ENCODE measurements at regions not wholly inside any gene's neighbourhood (a gene's known extent, or its start where the extent isn't known, plus 50 kb on each side); places are given as distances from the start of the nearest gene placed in this dataset.

DNA sequence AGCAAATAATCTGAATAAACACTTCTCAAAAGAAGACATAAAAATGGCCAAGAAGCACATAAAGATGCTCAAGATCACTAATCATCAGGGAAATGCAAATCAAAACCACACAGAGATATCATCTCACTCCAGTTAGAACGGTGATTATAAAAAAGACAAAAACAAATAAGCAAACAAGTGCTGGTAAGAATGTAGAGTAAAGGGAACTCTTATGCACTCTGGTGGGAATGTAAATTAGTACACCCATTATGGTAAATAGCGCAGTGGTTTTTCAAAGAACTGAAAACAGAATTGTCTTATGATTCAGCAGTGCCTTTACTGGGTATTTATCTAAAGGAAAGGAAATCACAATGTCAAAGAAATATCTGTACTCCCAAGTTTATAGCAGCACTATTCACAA, 343.2 kb downstream of the HAPSTR1 start:
- Histone ChIP-seq H3K4me3 (ENCODE audit: low read length) (no peak overlapping the region), H3K27ac (ENCODE audit: low read depth, low read length) (no peak overlapping the region), H3K9ac (ENCODE audit: extremely low read depth, low read length, poor library complexity, severe bottlenecking) (no peak overlapping the region), H3K36me3 (ENCODE audit: control insufficient read depth, insufficient read depth, low read length) (no peaks in the 10 kb centered on the region), H3K9me3 (ENCODE audit: control insufficient read depth, low read length) (no peaks in the 10 kb centered on the region), H3K27me3 (ENCODE audit: control insufficient read depth, insufficient read depth, low read length, poor library complexity, severe bottlenecking) (no peaks in the 10 kb centered on the region), H3K4me1 (ENCODE audit: control insufficient read depth, insufficient read depth, low read length) (no peaks in the 10 kb centered on the region)
- no peaks in the 10 kb centered on the region for H3K27me3 Mint-ChIP-seq (ENCODE audit: insufficient read depth)
- DNase-seq: no peak
- no peak overlapping the region for H3K27ac Mint-ChIP-seq
- peaks cover 5% of the 10 kb centered on the region for H3K9me3 Mint-ChIP-seq
- H3K4me3 Mint-ChIP-seq: no peak overlapping the region
- WGBS, 2 experiments (ENCODE audit: insufficient coverage in 1 of 2, insufficient read length in 1 of 2): 83 to 93% methylated on average over 1 to 2 of the region's 2 CpGs
- no peak for TF ChIP-seq CTCF (conservative IDR thresholded peaks at IDR 0.05)
- H3K4me1 Mint-ChIP-seq: peaks cover 6% of the 10 kb centered on the region
- H3K36me3 Mint-ChIP-seq (ENCODE audit: low read depth): no peaks in the 10 kb centered on the region

- no peaks in the 10 kb centered on the region for H3K4me1 ChIP-seq (ENCODE audit: control insufficient read depth, insufficient read depth, low read length)
- Mint-ChIP-seq H3K4me3 (no peak overlapping the region), H3K36me3 (ENCODE audit: low read depth) (no peaks in the 10 kb centered on the region), H3K9me3 (peaks cover 5% of the 10 kb centered on the region), H3K27me3 (ENCODE audit: insufficient read depth) (no peaks in the 10 kb centered on the region), H3K4me1 (peaks cover 4% of the 10 kb centered on the region), H3K27ac (no peak overlapping the region)
- no peak for DNase-seq
- H3K4me3 ChIP-seq (ENCODE audit: low read length): no peak overlapping the region
- no peaks in the 10 kb centered on the region for H3K27me3 ChIP-seq (ENCODE audit: control insufficient read depth, insufficient read depth, low read length, poor library complexity, severe bottlenecking)
- no peak overlapping the region for H3K9ac ChIP-seq (ENCODE audit: extremely low read depth, low read length, poor library complexity, severe bottlenecking)
- H3K36me3 ChIP-seq (ENCODE audit: control insufficient read depth, insufficient read depth, low read length): no peaks in the 10 kb centered on the region
- no peak overlapping the region for H3K27ac ChIP-seq (ENCODE audit: low read depth, low read length)
- no peaks in the 10 kb centered on the region for H3K9me3 ChIP-seq (ENCODE audit: control insufficient read depth, low read length)
- TF ChIP-seq CTCF (conservative IDR thresholded peaks at IDR 0.05): no peak
- 95 to 97% methylated on average over 6 of the region's 6 CpGs for WGBS, 2 experiments (ENCODE audit: insufficient coverage in 1 of 2, insufficient read length in 1 of 2)
These were observed 344.7 kb downstream of the HAPSTR1 start for GRCh38 chr16:9436175-9436574.

DNA sequence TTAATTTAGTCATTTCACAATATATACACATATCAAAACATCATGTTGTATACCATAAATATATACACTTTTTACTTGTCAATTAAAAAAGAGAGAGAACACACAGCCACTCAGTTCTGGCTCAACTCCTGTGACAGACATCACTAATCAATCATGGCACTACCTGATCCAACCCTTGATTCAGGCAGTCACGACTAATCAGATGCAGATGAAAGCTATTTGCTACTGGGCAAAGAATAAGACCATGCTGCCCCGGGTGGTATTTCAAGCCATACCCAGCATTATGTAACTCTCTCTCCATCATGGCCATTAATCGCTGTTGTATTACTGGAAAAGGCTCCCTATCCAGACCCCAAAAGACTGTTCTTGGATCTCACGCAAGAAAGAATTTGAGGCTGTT, 345.7 kb downstream of the HAPSTR1 start:
- Mint-ChIP-seq H3K4me3 (no peak overlapping the region), H3K9me3 (peaks cover 5% of the 10 kb centered on the region), H3K36me3 (ENCODE audit: low read depth) (no peaks in the 10 kb centered on the region), H3K27me3 (ENCODE audit: insufficient read depth) (no peaks in the 10 kb centered on the region), H3K27ac (no peak overlapping the region), H3K4me1 (peaks cover 6% of the 10 kb centered on the region)
- H3K27me3 ChIP-seq (ENCODE audit: control insufficient read depth, insufficient read depth, low read length, poor library complexity, severe bottlenecking): no peaks in the 10 kb centered on the region
- peak; percentile 69 for DNase-seq
- no peak for TF ChIP-seq CTCF (conservative IDR thresholded peaks at IDR 0.05)
- H3K4me1 ChIP-seq (ENCODE audit: control insufficient read depth, insufficient read depth, low read length): no peaks in the 10 kb centered on the region
- no peaks in the 10 kb centered on the region for H3K9me3 ChIP-seq (ENCODE audit: control insufficient read depth, low read length)
- no peak overlapping the region for H3K4me3 ChIP-seq (ENCODE audit: low read length)
- no peak overlapping the region for H3K9ac ChIP-seq (ENCODE audit: extremely low read depth, low read length, poor library complexity, severe bottlenecking)
- H3K27ac ChIP-seq (ENCODE audit: low read depth, low read length): no peak overlapping the region
- 89% methylated on average over 4 of the region's 4 CpGs; no CpG with 5 or more reads in 1 of the 2 experiments for WGBS, 2 experiments (ENCODE audit: insufficient coverage in 1 of 2, insufficient read length in 1 of 2)
- H3K36me3 ChIP-seq (ENCODE audit: control insufficient read depth, insufficient read depth, low read length): no peaks in the 10 kb centered on the region
